Fibroblast of villous mesenchyme (primary cell): ENCODE measurements at regions not wholly inside any gene's neighbourhood (a gene's known extent, or its start where the extent isn't known, plus 50 kb on each side); places are given as distances from the start of the nearest gene placed in this dataset.

Experiments used
- DNase-seq: peaks from one replicate; pipeline ENCODE4 v3.0.0-alpha.2; 2010; ENCODE audit warnings: low read depth
- H3K4me3 ChIP-seq: 2 replicates; pipeline ENCODE4 v1.5.1; 2011; ENCODE audit warnings: low read depth, mild to moderate bottlenecking, low read length
- TF ChIP-seq, protein P1 (sequence below): IDR thresholded peaks from 2 replicates; pipeline ENCODE4 v1.5.1; 2012; ENCODE audit warnings: low read depth, mild to moderate bottlenecking, low read length; ENCODE audit not compliant: insufficient read depth

DNA sequence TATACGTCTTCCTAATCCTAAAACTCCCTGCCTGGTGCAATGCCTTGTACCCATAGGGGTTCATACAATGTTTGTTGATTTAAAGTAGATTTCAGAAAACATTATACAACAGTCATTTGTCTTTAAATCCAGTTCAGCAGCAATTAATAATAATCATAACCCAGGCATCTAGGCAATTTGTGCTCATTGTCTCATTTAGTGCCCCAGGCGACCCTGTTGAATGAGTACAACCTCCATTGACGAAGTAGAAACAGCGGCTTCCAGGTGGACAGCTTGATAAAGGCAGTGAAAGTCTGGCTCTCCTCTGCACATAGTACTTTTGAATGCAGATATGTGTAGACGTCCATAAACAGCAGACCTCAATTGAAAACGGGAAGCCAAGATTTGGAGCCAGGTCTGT, 82.9 kb upstream of the CPM start:
- TF ChIP-seq, protein P1, sequence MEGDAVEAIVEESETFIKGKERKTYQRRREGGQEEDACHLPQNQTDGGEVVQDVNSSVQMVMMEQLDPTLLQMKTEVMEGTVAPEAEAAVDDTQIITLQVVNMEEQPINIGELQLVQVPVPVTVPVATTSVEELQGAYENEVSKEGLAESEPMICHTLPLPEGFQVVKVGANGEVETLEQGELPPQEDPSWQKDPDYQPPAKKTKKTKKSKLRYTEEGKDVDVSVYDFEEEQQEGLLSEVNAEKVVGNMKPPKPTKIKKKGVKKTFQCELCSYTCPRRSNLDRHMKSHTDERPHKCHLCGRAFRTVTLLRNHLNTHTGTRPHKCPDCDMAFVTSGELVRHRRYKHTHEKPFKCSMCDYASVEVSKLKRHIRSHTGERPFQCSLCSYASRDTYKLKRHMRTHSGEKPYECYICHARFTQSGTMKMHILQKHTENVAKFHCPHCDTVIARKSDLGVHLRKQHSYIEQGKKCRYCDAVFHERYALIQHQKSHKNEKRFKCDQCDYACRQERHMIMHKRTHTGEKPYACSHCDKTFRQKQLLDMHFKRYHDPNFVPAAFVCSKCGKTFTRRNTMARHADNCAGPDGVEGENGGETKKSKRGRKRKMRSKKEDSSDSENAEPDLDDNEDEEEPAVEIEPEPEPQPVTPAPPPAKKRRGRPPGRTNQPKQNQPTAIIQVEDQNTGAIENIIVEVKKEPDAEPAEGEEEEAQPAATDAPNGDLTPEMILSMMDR = no peak
- DNase-seq = no peak
- no peak overlapping the region for H3K4me3 ChIP-seq

DNA sequence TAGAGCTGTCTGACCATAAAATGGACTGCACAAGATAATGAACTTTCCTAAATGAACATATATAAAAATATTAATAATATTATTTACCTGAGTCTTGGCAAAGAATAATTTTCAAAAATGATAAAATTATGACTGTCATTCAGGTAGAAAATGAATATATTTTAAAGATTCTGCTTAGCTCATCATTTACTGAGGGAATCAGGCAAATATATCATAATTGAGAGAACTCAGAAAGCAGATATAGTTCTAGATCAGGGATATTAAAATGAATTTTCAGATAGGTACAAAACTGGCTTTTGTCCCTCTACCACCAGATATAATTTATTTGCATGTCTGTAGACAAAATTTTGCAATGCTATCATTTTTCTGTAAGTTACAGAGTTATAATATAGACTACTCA, 86.1 kb upstream of the CPM start:
- DNase-seq = no peak
- TF ChIP-seq, protein P1 = no peak

DNA sequence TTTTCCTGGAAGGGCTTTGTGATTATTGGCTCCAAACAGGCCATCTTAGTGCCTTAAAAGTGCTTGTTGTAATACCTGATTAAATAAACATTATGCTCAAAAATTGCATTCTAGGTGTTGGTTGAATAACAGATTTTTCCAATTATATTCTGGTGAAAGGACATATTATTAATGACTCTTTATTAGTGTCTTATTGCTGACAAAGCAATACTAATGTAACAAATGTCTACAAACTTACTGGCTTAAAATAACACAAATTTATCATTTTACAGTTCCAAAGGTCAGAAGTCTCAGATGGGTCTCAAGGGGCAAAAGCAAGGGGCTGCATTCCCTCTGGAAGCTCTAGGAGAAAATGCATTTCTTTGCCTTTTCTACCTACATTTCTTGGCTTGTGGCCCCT, 86.9 kb upstream of the CPM start:
- DNase-seq = no peak
- TF ChIP-seq, protein P1 = no peak
- no peak overlapping the region for H3K4me3 ChIP-seq

More for the DNA sequence above, 86.1 kb upstream of the CPM start:
- H3K4me3 ChIP-seq = no peak overlapping the region

DNA sequence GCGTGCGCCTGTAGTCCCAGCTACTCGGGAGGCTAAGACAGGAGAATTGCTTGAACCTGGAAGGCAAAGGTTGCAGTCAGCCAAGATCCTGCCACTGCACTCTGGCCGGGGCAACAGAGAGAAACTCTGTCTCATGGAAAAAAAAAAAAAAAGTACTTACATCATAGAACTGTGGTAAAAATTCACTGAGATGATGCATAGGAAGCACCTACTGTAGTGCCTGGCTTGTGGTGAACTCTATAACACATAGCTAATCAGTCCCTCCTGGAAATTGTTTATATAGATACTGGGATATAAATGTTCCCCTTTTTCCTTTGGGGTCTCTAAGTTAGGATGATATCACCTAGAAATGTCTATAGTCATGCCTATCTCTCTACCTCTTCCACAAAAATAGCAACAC, 89.7 kb upstream of the CPM start:
- DNase-seq = no peak
- TF ChIP-seq, protein P1 = no peak
- H3K4me3 ChIP-seq = no peak overlapping the region

DNA sequence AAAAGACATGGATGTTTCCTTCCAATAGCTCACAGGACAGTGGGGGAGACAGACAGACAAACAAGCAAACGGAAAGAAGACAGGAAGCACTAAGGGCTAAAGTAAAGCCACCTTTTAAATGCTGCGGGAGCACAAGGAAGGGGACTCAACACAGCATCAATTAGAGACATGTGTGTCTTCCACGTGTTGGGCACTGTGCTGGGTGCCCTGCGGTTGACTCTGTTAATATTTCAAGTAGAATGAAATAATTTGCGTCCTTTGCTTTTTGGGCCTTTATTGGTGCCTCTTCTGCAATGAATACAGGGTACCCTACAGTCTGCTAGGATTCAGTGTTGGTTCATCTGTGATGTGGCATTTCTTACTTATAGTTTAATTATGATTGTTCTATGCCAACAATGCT, 90.9 kb upstream of the CPM start:
- TF ChIP-seq, protein P1 = no peak
- DNase-seq = no peak
- no peak overlapping the region for H3K4me3 ChIP-seq

DNA sequence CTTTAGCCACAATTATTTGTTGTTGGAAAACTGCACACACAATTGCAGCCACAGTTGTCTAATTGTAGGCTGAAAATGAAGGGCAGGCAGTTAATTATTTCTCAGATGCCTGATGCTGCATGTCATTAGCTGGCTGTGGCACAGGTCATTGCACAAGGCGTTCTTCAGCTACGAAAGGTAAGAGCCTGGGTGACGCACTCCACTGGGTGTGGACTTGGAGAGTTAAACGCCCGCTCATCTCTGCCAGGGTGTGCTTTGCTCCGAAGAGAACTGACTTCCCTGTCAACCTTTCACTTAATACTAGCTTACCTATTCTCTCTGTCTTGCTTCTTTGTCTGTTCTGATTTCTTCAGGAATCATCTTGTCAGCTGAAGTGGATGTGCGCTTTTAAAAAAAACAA, 91.4 kb upstream of the CPM start:
- TF ChIP-seq, protein P1 = no peak
- DNase-seq = peak; percentile 39
- no peak overlapping the region for H3K4me3 ChIP-seq

DNA sequence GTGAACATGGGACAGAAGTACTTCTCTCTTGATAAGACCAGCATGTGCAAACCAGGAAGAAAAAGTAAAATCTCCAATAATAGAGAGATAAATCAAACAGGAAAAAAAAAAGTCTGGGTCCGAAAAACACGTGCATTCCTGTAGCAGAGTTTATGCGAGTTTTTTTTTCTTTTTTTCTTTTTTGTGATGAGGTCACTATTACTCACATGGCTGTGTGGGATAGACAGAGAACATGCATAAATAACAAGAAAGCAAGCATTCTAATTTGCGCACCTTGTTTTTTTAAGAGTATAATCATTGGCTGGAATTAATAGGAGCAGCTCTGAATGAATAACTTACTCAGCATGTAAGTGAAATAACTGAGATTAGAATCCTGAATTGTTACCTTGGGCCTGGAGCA, 91.9 kb upstream of the CPM start:
- no peak overlapping the region for H3K4me3 ChIP-seq
- TF ChIP-seq, protein P1 = no peak

More for the DNA sequence above, 91.9 kb upstream of the CPM start:
- peak; percentile 36 for DNase-seq
